Kidney (tissue), 13 donors: ENCODE measurements at regions not wholly inside any gene's neighbourhood (a gene's known extent, or its start where the extent isn't known, plus 50 kb on each side); places are given as distances from the start of the nearest gene placed in this dataset.

Experiments used
- DNase-seq, 5 donors: peaks; one replicate each; pipeline ENCODE4 v3.0.0-alpha.2; 2013 to 2020
- FAIRE-seq: peaks from 2 replicates; lab custom pipeline; 2012; peaks lifted over from hg19 to GRCh38; lab: Jason Lieb, UNC
- H3K27ac ChIP-seq, 2 donors: one replicate each; pipeline ENCODE4 v1.7.0; 2013; ENCODE audit warnings: low read depth in 2 of 2, low read length in 2 of 2, inconsistent platforms in 1 of 2
- H3K27me3 ChIP-seq: one replicate; pipeline ENCODE4 v1.7.1; 2013; ENCODE audit warnings: low read length, inconsistent platforms; ENCODE audit not compliant: control insufficient read depth, insufficient read depth
- H3K36me3 ChIP-seq, 3 donors: one replicate each; pipeline versions ENCODE4 v1.7.0 to v1.7.1; 2013; ENCODE audit warnings: low read length in 3 of 3, control low read depth in 1 of 3, inconsistent platforms in 1 of 3; ENCODE audit not compliant: insufficient read depth in 3 of 3, control insufficient read depth in 2 of 3
- H3K4me1 ChIP-seq, 3 donors: one replicate each; pipeline versions ENCODE4 v1.7.0 to v1.7.1; 2013; ENCODE audit warnings: low read length in 3 of 3, inconsistent platforms in 1 of 3, low read depth in 1 of 3; ENCODE audit not compliant: control insufficient read depth in 2 of 3, insufficient read depth in 2 of 3
- H3K4me3 ChIP-seq, 3 donors: one replicate each; pipeline versions ENCODE4 v1.7.0 to v1.8.1; 2013; ENCODE audit warnings: low read length in 3 of 3, control low read depth in 1 of 3, inconsistent platforms in 1 of 3
- H3K9ac ChIP-seq, 3 donors: one replicate each; pipeline versions ENCODE4 v1.7.0 to v1.7.1; 2013; ENCODE audit warnings: low read length in 3 of 3, control low read depth in 1 of 3, inconsistent platforms in 1 of 3
- H3K9me3 ChIP-seq, 3 donors: one replicate each; pipeline versions ENCODE4 v1.7.0 to v1.7.1; 2013; ENCODE audit warnings: low read length in 3 of 3, control low read depth in 1 of 3, inconsistent platforms in 1 of 3; ENCODE audit not compliant: control insufficient read depth in 2 of 3, insufficient read depth in 1 of 3
- intact Hi-C: fragments of 100-400 bp; cut with DNase I; formaldehyde crosslinking; loops from one replicate; pipeline ENCODE4 v1.11.1; 2022
- TF ChIP-seq, protein P1 (sequence below): IDR thresholded peaks from 3 replicates; pipeline ENCODE4 v1.5.1; 2012; ENCODE audit warnings: mild to moderate bottlenecking, moderate library complexity, borderline replicate concordance; ENCODE audit not compliant: insufficient read depth; ENCODE audit errors: extremely low read depth
- donor health status: control.
- donor health status: control.
- donor health status: control.
- donor health status: control.
- donor health status: control.
- donor health status: DM: yes; HTN: yes; CAD: no.
- donor health status: Normal renal cell carcinoma (clear cell type).

DNA sequence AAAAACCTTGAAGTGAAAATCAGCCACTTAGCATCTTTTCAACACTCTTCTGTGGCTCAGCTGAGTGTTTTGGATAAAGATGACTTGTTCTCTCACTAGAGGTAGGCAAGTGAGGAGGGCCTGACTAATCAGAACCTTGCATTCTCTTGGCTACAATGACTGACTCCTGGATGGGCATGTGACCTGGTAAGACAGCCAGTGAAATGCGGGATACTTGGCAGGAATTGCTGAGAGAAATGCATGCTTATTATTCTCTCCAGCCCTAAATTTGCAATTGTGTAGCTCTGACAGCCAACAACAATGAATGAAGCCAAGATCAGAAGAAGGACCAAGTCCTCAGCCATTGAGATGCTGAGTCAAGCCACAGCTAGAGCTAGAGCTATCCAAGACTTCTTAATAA lies 490.5 kb upstream of the ZNF608 start:
- intact Hi-C loops = no loop called here
- FAIRE-seq = no peak
- TF ChIP-seq, protein P1, sequence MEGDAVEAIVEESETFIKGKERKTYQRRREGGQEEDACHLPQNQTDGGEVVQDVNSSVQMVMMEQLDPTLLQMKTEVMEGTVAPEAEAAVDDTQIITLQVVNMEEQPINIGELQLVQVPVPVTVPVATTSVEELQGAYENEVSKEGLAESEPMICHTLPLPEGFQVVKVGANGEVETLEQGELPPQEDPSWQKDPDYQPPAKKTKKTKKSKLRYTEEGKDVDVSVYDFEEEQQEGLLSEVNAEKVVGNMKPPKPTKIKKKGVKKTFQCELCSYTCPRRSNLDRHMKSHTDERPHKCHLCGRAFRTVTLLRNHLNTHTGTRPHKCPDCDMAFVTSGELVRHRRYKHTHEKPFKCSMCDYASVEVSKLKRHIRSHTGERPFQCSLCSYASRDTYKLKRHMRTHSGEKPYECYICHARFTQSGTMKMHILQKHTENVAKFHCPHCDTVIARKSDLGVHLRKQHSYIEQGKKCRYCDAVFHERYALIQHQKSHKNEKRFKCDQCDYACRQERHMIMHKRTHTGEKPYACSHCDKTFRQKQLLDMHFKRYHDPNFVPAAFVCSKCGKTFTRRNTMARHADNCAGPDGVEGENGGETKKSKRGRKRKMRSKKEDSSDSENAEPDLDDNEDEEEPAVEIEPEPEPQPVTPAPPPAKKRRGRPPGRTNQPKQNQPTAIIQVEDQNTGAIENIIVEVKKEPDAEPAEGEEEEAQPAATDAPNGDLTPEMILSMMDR = no peak

DNA sequence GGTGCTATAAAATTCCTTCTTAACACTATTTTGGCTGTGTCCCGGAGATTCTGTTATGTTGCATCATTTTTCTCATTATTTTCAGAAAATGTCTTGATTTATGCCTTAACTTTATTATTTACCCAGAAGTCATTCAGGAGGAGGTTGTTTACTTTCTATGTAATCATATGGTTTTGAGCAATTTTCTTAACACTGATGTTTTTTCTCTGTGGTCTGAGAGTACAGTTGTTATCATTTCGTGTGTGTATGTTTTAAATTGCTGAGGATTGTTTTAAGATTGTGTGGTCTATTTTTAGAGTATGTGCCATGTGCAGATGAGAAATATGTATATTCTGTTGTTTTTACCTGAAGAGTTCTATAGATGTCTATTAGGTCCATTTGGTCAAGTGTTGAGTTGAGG lies 498.1 kb upstream of the ZNF608 start:
- Histone ChIP-seq H3K9me3 (no peaks in the 10 kb centered on the region), H3K9ac (no peak overlapping the region), H3K4me1 (no peaks in the 10 kb centered on the region), H3K36me3 (no peaks in the 10 kb centered on the region), H3K27me3 (no peaks in the 10 kb centered on the region), H3K27ac (no peak overlapping the region), H3K4me3 (no peak overlapping the region)
- DNase-seq = no peak
- TF ChIP-seq, protein P1 = no peak
- no peak for FAIRE-seq
- intact Hi-C loops = no loop called here

More for the DNA sequence above, 490.5 kb upstream of the ZNF608 start:
- no peaks in the 10 kb centered on the region for H3K36me3 ChIP-seq
- H3K27ac ChIP-seq = no peak overlapping the region
- no peaks in the 10 kb centered on the region for H3K27me3 ChIP-seq
- H3K4me1 ChIP-seq = no peaks in the 10 kb centered on the region
- H3K9me3 ChIP-seq = no peaks in the 10 kb centered on the region
- H3K4me3 ChIP-seq = no peak overlapping the region
- H3K9ac ChIP-seq = no peak overlapping the region
- no peak for DNase-seq

DNA sequence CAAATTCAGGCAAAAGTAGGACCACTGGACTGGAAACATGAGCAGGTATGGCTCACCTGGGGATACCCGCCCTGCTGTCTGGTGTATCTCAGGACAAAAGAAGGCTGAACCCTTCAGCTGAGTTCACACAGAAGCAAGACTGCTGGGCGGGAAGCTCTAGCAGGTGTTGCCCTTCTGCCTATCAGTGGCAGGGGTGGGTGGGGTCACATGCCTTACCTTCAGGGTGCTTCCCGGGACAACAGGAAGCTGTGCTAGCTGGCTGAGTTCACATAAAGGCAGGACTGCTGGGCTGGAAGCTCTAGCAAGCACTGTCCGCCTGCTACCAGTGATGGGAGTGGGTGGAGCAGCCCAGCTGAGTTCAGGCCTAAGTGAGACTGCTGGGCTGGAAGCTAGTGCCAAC lies 498.8 kb upstream of the ZNF608 start:
- H3K9ac ChIP-seq = no peak overlapping the region
- FAIRE-seq (no peak), DNase-seq (peak in 1 of 5 donors; percentile 64)
- no peaks in the 10 kb centered on the region for H3K4me1 ChIP-seq
- no peak overlapping the region for H3K27ac ChIP-seq
- no peaks in the 10 kb centered on the region for H3K9me3 ChIP-seq
- no peaks in the 10 kb centered on the region for H3K36me3 ChIP-seq
- H3K4me3 ChIP-seq = no peak overlapping the region
- no peaks in the 10 kb centered on the region for H3K27me3 ChIP-seq
- TF ChIP-seq, protein P1 = no peak
- intact Hi-C loops = no loop called here

DNA sequence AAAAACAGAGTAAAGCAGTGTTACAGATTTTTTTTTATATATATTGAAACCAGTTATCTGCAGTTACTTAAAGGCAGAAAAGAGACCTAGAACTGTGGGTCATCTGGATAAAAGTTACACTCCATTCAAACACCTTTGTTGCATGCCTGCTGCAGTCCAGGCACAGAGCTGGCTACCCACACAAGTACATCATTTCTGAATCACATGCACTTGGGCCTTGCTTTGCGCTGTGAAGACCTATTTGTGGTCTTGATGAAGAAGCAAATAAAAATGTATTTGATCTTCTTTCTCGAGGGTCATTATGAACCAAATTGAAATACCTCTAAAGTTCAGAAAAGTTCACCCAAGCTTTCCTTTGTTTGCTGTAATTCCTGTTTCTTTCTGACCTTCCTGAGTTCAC lies 503.0 kb upstream of the ZNF608 start:
- H3K4me1 ChIP-seq = no peaks in the 10 kb centered on the region
- no peak for DNase-seq
- H3K9me3 ChIP-seq = no peaks in the 10 kb centered on the region
- no peak overlapping the region for H3K9ac ChIP-seq
- no peak overlapping the region for H3K27ac ChIP-seq
- H3K36me3 ChIP-seq = no peaks in the 10 kb centered on the region
- no peak overlapping the region for H3K4me3 ChIP-seq
- intact Hi-C loops = no loop called here
- H3K27me3 ChIP-seq = no peaks in the 10 kb centered on the region
- TF ChIP-seq, protein P1 = no peak
- FAIRE-seq = no peak
